ENCODE measurements at regions not wholly inside any gene's neighbourhood (a gene's known extent, or its start where the extent isn't known, plus 50 kb on each side); places are given as distances from the start of the nearest gene placed in this dataset.
A peak's percentile ranks its signal among the peaks of the same experiment; 100 is the strongest.

DNA sequence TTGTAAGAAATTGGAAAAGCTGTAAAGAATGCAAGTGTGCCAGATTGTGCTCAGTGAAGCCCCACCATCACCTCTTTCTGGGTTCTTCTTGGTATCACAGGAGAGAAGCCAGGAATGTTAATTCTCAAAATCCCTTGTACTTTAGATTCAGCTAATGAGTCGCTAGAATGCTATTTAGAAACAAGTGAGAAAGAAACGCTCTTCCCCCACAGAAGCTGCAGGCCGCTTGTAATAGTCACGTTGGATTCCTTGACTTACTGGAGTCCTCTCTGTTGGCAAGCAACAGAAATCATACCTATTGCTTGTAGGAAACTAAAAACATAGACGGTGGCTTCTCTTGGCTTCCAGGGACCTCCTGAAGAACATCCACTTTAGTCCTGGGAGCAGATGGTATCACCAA, 375.6 kb upstream of the LRATD1 start:
- H3K27me3 Mint-ChIP-seq (ENCODE audit: insufficient read depth, low read depth, poor library complexity): no peaks in the 10 kb centered on the region
- no peak overlapping the region for H3K27ac Mint-ChIP-seq
- peaks cover 5% of the 10 kb centered on the region for H3K4me1 Mint-ChIP-seq
- Histone ChIP-seq H3K4me3 (no peak overlapping the region), H3K4me1 (ENCODE audit: insufficient read depth) (no peaks in the 10 kb centered on the region), H3K27ac (ENCODE audit: low read depth) (no peak overlapping the region), H3K27me3 (ENCODE audit: insufficient read depth) (no peaks in the 10 kb centered on the region), H3K4me2 (no peak overlapping the region), H3K36me3 (ENCODE audit: insufficient read depth) (no peaks in the 10 kb centered on the region), H4K20me1 (replicated peaks; ENCODE audit: insufficient read depth) (no peaks in the 10 kb centered on the region), H2AFZ (0 out of 2 replicates have a peak overlapping the region, but pooled peaks have one; percentile 5), H3K9me2 (ENCODE audit: insufficient read depth) (0 out of 2 replicates have a peak, but pooled peaks cover 7% of the 10 kb centered on the region), H3F3A (replicated peaks; ENCODE audit: low read depth) (no peaks in the 10 kb centered on the region), H3K79me2 (replicated peaks; ENCODE audit: insufficient read depth) (no peaks in the 10 kb centered on the region)
- TF ChIP-seq REST (IDR thresholded peaks at IDR 0.05; ENCODE audit: unreplicated experiment) (no peak), NANOG (IDR thresholded peaks at IDR 0.05; ENCODE audit: borderline replicate concordance) (no peak), JUNB (IDR thresholded peaks at IDR 0.05; ENCODE audit: unreplicated experiment) (no peak), ZNF114 (CRISPR knock-in tag; IDR thresholded peaks at IDR 0.05) (no peak), EZH2 (IDR thresholded peaks at IDR 0.05; ENCODE audit: low read depth, unreplicated experiment) (no peak), STAT1 (IDR thresholded peaks at IDR 0.05; ENCODE audit: unreplicated experiment) (no peak), POLR2AphosphoS5 (IDR thresholded peaks at IDR 0.05; ENCODE audit: low read depth) (no peak), CREB1 (CRISPR knock-in tag; IDR thresholded peaks at IDR 0.05; ENCODE audit: low read depth) (no peak), ZNF331 (CRISPR knock-in tag; IDR thresholded peaks at IDR 0.05; ENCODE audit: low read depth) (no peak), CTCF (conservative IDR thresholded peaks at IDR 0.05; ENCODE audit: low read depth in 2 of 2) (no peak), EZH2phosphoT487 (IDR thresholded peaks at IDR 0.05; ENCODE audit: unreplicated experiment) (no peak), ZNF462 (CRISPR knock-in tag; IDR thresholded peaks at IDR 0.05) (no peak)
- TF ChIP-seq, protein P1, sequence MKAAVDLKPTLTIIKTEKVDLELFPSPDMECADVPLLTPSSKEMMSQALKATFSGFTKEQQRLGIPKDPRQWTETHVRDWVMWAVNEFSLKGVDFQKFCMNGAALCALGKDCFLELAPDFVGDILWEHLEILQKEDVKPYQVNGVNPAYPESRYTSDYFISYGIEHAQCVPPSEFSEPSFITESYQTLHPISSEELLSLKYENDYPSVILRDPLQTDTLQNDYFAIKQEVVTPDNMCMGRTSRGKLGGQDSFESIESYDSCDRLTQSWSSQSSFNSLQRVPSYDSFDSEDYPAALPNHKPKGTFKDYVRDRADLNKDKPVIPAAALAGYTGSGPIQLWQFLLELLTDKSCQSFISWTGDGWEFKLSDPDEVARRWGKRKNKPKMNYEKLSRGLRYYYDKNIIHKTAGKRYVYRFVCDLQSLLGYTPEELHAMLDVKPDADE (IDR thresholded peaks at IDR 0.05): no peak
- H3K4me3 Mint-ChIP-seq: no peak overlapping the region
- no peaks in the 10 kb centered on the region for H3K36me3 Mint-ChIP-seq (ENCODE audit: low read depth)
- peak; percentile 27 for DNase-seq (ENCODE audit: low spot score)
- no peaks in the 10 kb centered on the region for H3K9me3 Mint-ChIP-seq
- no peak for ATAC-seq
